ENCODE measurements at regions not wholly inside any gene's neighbourhood (a gene's known extent, or its start where the extent isn't known, plus 50 kb on each side); places are given as distances from the start of the nearest gene placed in this dataset.

GRCh38 chr3:137103739-137104138, 146.0 kb downstream of the IL20RB start:
- no peak for DNase-seq
- WGBS, 2 donors, result 59 to 73% methylated on average over 7 of the region's 7 CpGs
- H3K4me3 ChIP-seq, result no peak overlapping the region
- TF ChIP-seq CTCF (IDR thresholded peaks at IDR 0.05) (no peak), POLR2A (IDR thresholded peaks at IDR 0.05) (no peak)
- H3K27me3 ChIP-seq, result peaks cover 0 to 17% (median 0%) of the 10 kb centered on the region in 4 donors
- peaks cover 0 to 5% (median 0%) of the 10 kb centered on the region in 3 donors for H3K4me1 ChIP-seq
- H3K27ac ChIP-seq, result no peak overlapping the region
- intact Hi-C loops (cut with DNase I), result no loop called here
- no peaks in the 10 kb centered on the region for H3K36me3 ChIP-seq
- H3K9me3 ChIP-seq, result no peaks in the 10 kb centered on the region

GRCh38 chr3:137105277-137105977, 147.6 kb downstream of the IL20RB start:
- no peak for TF ChIP-seq POLR2A (IDR thresholded peaks at IDR 0.05)
- peak in 5 of 6 experiments; percentile 47 to 68 (median 56) for TF ChIP-seq CTCF (IDR thresholded peaks at IDR 0.05)
- intact Hi-C loops (cut with DNase I), result no loop called here
- H3K4me1 ChIP-seq, result peaks cover 0 to 5% (median 0%) of the 10 kb centered on the region in 3 donors
- H3K27me3 ChIP-seq, result peaks cover 0 to 27% (median 0%) of the 10 kb centered on the region in 4 donors
- 17 to 19% methylated on average over 10 of the region's 10 CpGs for WGBS, 2 donors
- H3K36me3 ChIP-seq, result no peaks in the 10 kb centered on the region
- no peak overlapping the region for H3K27ac ChIP-seq
- no peak overlapping the region for H3K4me3 ChIP-seq
- no peak for DNase-seq
- H3K9me3 ChIP-seq, result no peaks in the 10 kb centered on the region

- peaks cover 0 to 27% (median 0%) of the 10 kb centered on the region in 4 donors for H3K27me3 ChIP-seq
- DNase-seq, result no peak
- intact Hi-C loops (cut with DNase I), result no loop called here
- no peaks in the 10 kb centered on the region for H3K36me3 ChIP-seq
- 52 to 65% methylated on average over 8 of the region's 8 CpGs for WGBS, 2 donors
- TF ChIP-seq POLR2A (IDR thresholded peaks at IDR 0.05) (no peak), CTCF (IDR thresholded peaks at IDR 0.05) (no peak)
- no peak overlapping the region for H3K27ac ChIP-seq
- H3K4me1 ChIP-seq, result peaks cover 0 to 5% (median 0%) of the 10 kb centered on the region in 3 donors
- no peaks in the 10 kb centered on the region for H3K9me3 ChIP-seq
- H3K4me3 ChIP-seq, result no peak overlapping the region
These were observed 148.9 kb downstream of the IL20RB start for GRCh38 chr3:137106612-137107240.

GRCh38 chr3:137108699-137109440, 151.1 kb downstream of the IL20RB start:
- 47 to 76% methylated on average over 6 to 8 of the region's 8 CpGs for WGBS, 2 donors
- Histone ChIP-seq H3K27ac (no peak overlapping the region), H3K9me3 (no peaks in the 10 kb centered on the region), H3K4me3 (no peak overlapping the region), H3K27me3 (peaks cover 0 to 27% (median 0%) of the 10 kb centered on the region in 4 donors), H3K36me3 (no peaks in the 10 kb centered on the region), H3K4me1 (peaks cover 0 to 5% (median 0%) of the 10 kb centered on the region in 3 donors)
- intact Hi-C loops (cut with DNase I), result no loop called here
- TF ChIP-seq POLR2A (IDR thresholded peaks at IDR 0.05) (no peak), CTCF (IDR thresholded peaks at IDR 0.05) (no peak)
- DNase-seq, result no peak

Data from esophagus squamous epithelium (tissue), 5 donors.